Stimulated activated naive CD4-positive, alpha-beta T cell treated with Interleukin-2 at 50 U/mL for 16 hours (primary cell): ENCODE measurements at regions not wholly inside any gene's neighbourhood (a gene's known extent, or its start where the extent isn't known, plus 50 kb on each side); places are given as distances from the start of the nearest gene placed in this dataset.

Source experiments
- DNase-seq: peaks from one replicate; lab custom pipeline; 2025; lab: John Stamatoyannopoulos, UW

- DNase-seq, result no peak
Observed at GRCh38 chr5:166505067-166505466, 1786.4 kb upstream of the WWC1 start.

GRCh38 chr5:166505544-166505943 lies 1785.9 kb upstream of the WWC1 start:
- DNase-seq, result no peak

GRCh38 chr5:166507810-166508425 lies 1783.5 kb upstream of the WWC1 start:
- DNase-seq, result no peak

- DNase-seq, result no peak
Observed at GRCh38 chr5:166509085-166509484, 1782.4 kb upstream of the WWC1 start.

GRCh38 chr5:166517976-166518375 lies 1773.5 kb upstream of the WWC1 start:
- no peak for DNase-seq

GRCh38 chr5:166523206-166523605 lies 1768.2 kb upstream of the WWC1 start:
- no peak for DNase-seq

- no peak for DNase-seq
Observed at GRCh38 chr5:166529200-166529599, 1762.2 kb upstream of the WWC1 start.

- DNase-seq, result no peak
Observed at GRCh38 chr5:166532456-166533220, 1758.8 kb upstream of the WWC1 start.

GRCh38 chr5:166535641-166536040 lies 1755.8 kb upstream of the WWC1 start:
- no peak for DNase-seq

GRCh38 chr5:166540156-166540555 lies 1751.3 kb upstream of the WWC1 start:
- no peak for DNase-seq

- DNase-seq, result no peak
Observed at GRCh38 chr5:166551384-166551783, 1740.1 kb upstream of the WWC1 start.

- no peak for DNase-seq
Observed at GRCh38 chr5:166553778-166554177, 1737.7 kb upstream of the WWC1 start.

GRCh38 chr5:166561759-166562158 lies 1729.7 kb upstream of the WWC1 start:
- no peak for DNase-seq

GRCh38 chr5:166562246-166562645 lies 1729.2 kb upstream of the WWC1 start:
- no peak for DNase-seq

GRCh38 chr5:166566725-166567124 lies 1724.7 kb upstream of the WWC1 start:
- DNase-seq, result no peak

- DNase-seq, result no peak
Observed at GRCh38 chr5:166570865-166571264, 1720.6 kb upstream of the WWC1 start.

GRCh38 chr5:166571668-166572067 lies 1719.8 kb upstream of the WWC1 start:
- no peak for DNase-seq

- no peak for DNase-seq
Observed at GRCh38 chr5:166576323-166576722, 1715.1 kb upstream of the WWC1 start.

- no peak for DNase-seq
Observed at GRCh38 chr5:166581826-166582225, 1709.6 kb upstream of the WWC1 start.

- no peak for DNase-seq
Observed at GRCh38 chr5:166582416-166582815, 1709.0 kb upstream of the WWC1 start.

- DNase-seq, result no peak
Observed at GRCh38 chr5:166594567-166594966, 1696.9 kb upstream of the WWC1 start.

GRCh38 chr5:166595274-166595951 lies 1696.0 kb upstream of the WWC1 start:
- no peak for DNase-seq

- DNase-seq, result no peak
Observed at GRCh38 chr5:166596043-166596442, 1695.4 kb upstream of the WWC1 start.
